HepG2 (cell line): ENCODE measurements at regions not wholly inside any gene's neighbourhood (a gene's known extent, or its start where the extent isn't known, plus 50 kb on each side); places are given as distances from the start of the nearest gene placed in this dataset.

Source experiments
- ATAC-seq: fragments of 200-7000 bp; cut with Tn5 transposase; 3 replicates; pipeline ENCODE4 v1.9.1; 2020; ENCODE audit warnings: mild to moderate bottlenecking, moderate library complexity
- BruUV-seq: library from RNA; stranded (reverse); fragments of 400-500 nt; replicated peaks from 2 replicates; lab custom pipeline; 2021; lab: Mats Ljungman, UMichigan
- CTCF ChIA-PET: fragments of 300-600 bp; formaldehyde crosslinking; extraction: SDS; loops from one replicate; lab custom pipeline; 2021; ENCODE audit warnings: low total read pairs, inconsistent platforms, low intra/inter-chr PET ratio; lab: Yijun Ruan, JAX
- POLR2A ChIA-PET: fragments of 350-600 bp; sonication (Branson Sonifier 250); formaldehyde crosslinking; loops from one replicate; lab custom pipeline; 2020; ENCODE audit warnings: antibody characterized with exemption, inconsistent platforms; lab: Yijun Ruan, JAX
- DNase-seq: peaks from one replicate; pipeline ENCODE4 v3.0.0-alpha.2; 2015; ENCODE audit warnings: low spot score
- FAIRE-seq: peaks from 3 replicates; lab custom pipeline; 2011; peaks lifted over from hg19 to GRCh38; lab: Jason Lieb, UNC
- H2AFZ ChIP-seq: one replicate; pipeline ENCODE4 v1.6.1; 2011; ENCODE audit warnings: low read length, inconsistent platforms
- H3K27ac ChIP-seq: fragments of 300-600 bp; 3 replicates; pipeline ENCODE4 v1.8.0; 2011; ENCODE audit warnings: mixed run types, mild to moderate bottlenecking, mixed read lengths, low read length, inconsistent platforms; ENCODE audit not compliant: insufficient read depth; ENCODE audit errors: extremely low read length
- H3K27me3 ChIP-seq, 2 experiments: fragments of 200-600 bp in 1 of 2; 2 replicates in 1 of 2; 3 replicates in 1 of 2; pipeline versions ENCODE4 v1.6.0 to v1.8.0; 2011; ENCODE audit warnings: low read length in 2 of 2, mild to moderate bottlenecking in 2 of 2, moderate library complexity in 2 of 2, inconsistent platforms in 1 of 2; ENCODE audit not compliant: insufficient read depth in 2 of 2, control insufficient read depth in 1 of 2
- H3K36me3 ChIP-seq, 2 experiments: fragments of 200-600 bp in 1 of 2; replicated peaks in 1 of 2; 2 replicates in 1 of 2; 3 replicates in 1 of 2; pipeline versions ENCODE4 v1.5.1 to v1.8.0; 2011; ENCODE audit warnings: low read length in 2 of 2, inconsistent platforms in 1 of 2; ENCODE audit not compliant: insufficient read depth in 2 of 2, control insufficient read depth in 1 of 2
- H3K4me1 ChIP-seq: 2 replicates; pipeline ENCODE4 v1.5.1; 2012; ENCODE audit warnings: low read length, inconsistent platforms; ENCODE audit not compliant: insufficient read depth
- H3K4me2 ChIP-seq: 2 replicates; pipeline ENCODE4 v1.6.0; 2011; ENCODE audit warnings: low read depth, low read length, inconsistent platforms
- H3K4me3 ChIP-seq, 3 experiments: fragments of 200-600 bp in 1 of 3; sonication (generic), shearing (Covaris generic) in 1 of 3; replicated peaks in 1 of 3; 2 replicates each; pipeline ENCODE4 v1.5.1; 2011 to 2016; ENCODE audit warnings: low read length in 3 of 3, inconsistent platforms in 2 of 3, low read depth in 2 of 3, mild to moderate bottlenecking in 2 of 3, control low read depth in 1 of 3, mixed read lengths in 1 of 3; ENCODE audit not compliant: insufficient read depth in 1 of 3
- H3K79me2 ChIP-seq: one replicate; pipeline ENCODE4 v1.6.1; 2011; ENCODE audit warnings: low read length, inconsistent platforms; ENCODE audit not compliant: insufficient read depth
- H3K9ac ChIP-seq: 2 replicates; pipeline ENCODE4 v1.6.0; 2011; ENCODE audit warnings: mild to moderate bottlenecking, low read depth, low read length, inconsistent platforms; ENCODE audit not compliant: insufficient read depth
- H3K9me3 ChIP-seq: 2 replicates; pipeline ENCODE4 v1.5.1; 2012; ENCODE audit warnings: mild to moderate bottlenecking, low read length
- H4K20me1 ChIP-seq: 2 replicates; pipeline ENCODE4 v1.6.0; 2011; ENCODE audit warnings: inconsistent platforms, mild to moderate bottlenecking, low read length, moderate library complexity; ENCODE audit not compliant: insufficient read depth
- ARID2 ChIP-seq: sonication (generic); formaldehyde crosslinking; IDR thresholded peaks from 2 replicates; pipeline ENCODE4 v1.8.1; 2022; ENCODE audit warnings: mild to moderate bottlenecking, missing genetic modification reagents, borderline replicate concordance
- ATF4 ChIP-seq, 2 experiments: fragments of 450-650 bp in 1 of 2; sonication (generic) in 1 of 2; formaldehyde crosslinking; IDR thresholded peaks; 2 replicates each; pipeline versions ENCODE4 v1.5.0 to v1.8.0; 2020 to 2022; ENCODE audit warnings: mild to moderate bottlenecking in 1 of 2, missing genetic modification reagents in 1 of 2
- CBX1 ChIP-seq: IDR thresholded peaks from one replicate; pipeline ENCODE4 v1.6.1; 2016; ENCODE audit warnings: antibody characterized with exemption, low read depth
- FOXJ3 ChIP-seq: sonication (generic); formaldehyde crosslinking; IDR thresholded peaks from 2 replicates; pipeline ENCODE4 v1.4.0; 2020; ENCODE audit warnings: missing genetic modification reagents, mild to moderate bottlenecking, borderline replicate concordance
- MXD1 ChIP-seq: sonication (generic); formaldehyde crosslinking; IDR thresholded peaks from 2 replicates; pipeline ENCODE4 v1.4.0; 2020; ENCODE audit warnings: mild to moderate bottlenecking, missing genetic modification reagents
- NFKBIZ ChIP-seq: IDR thresholded peaks from 2 replicates; pipeline ENCODE4 v1.6.1; 2018; ENCODE audit warnings: missing genetic modification reagents, missing compliant biosample characterization
- TCF12 ChIP-seq, 2 experiments: fragments of 450-650 bp in 1 of 2; sonication (generic) in 1 of 2; formaldehyde crosslinking in 1 of 2; IDR thresholded peaks; 2 replicates each; pipeline versions ENCODE4 v1.6.1 to v1.8.0; 2017 to 2022; ENCODE audit warnings: antibody characterized with exemption in 1 of 2, mild to moderate bottlenecking in 1 of 2, missing genetic modification reagents in 1 of 2, moderate library complexity in 1 of 2
- ZBTB7A ChIP-seq: sonication (generic); formaldehyde crosslinking; IDR thresholded peaks from 2 replicates; pipeline ENCODE4 v1.8.0; 2022; ENCODE audit warnings: mild to moderate bottlenecking, missing genetic modification reagents
- ZC3H4 ChIP-seq: sonication (generic); formaldehyde crosslinking; IDR thresholded peaks from 2 replicates; pipeline ENCODE4 v1.4.0; 2020; ENCODE audit warnings: missing genetic modification reagents, borderline replicate concordance
- ZKSCAN5 ChIP-seq: sonication (generic); formaldehyde crosslinking; IDR thresholded peaks from 2 replicates; pipeline ENCODE4 v1.5.1; 2020; ENCODE audit warnings: mild to moderate bottlenecking, missing genetic modification reagents
- ZNF589 ChIP-seq: sonication (generic); formaldehyde crosslinking; conservative IDR thresholded peaks from 2 replicates; pipeline ENCODE4 v1.8.0; 2022; ENCODE audit warnings: mild to moderate bottlenecking, moderate library complexity, missing genetic modification reagents
- ZNF784 ChIP-seq: sonication (generic); formaldehyde crosslinking; IDR thresholded peaks from 2 replicates; pipeline ENCODE4 v1.5.1; 2020; ENCODE audit warnings: missing genetic modification reagents, mild to moderate bottlenecking, borderline replicate concordance
- WGBS: methylation state at CpG from one replicate; pipeline ENCODE4 v1.1.6; 2017; ENCODE audit warnings: low lambda C conversion rate; 5-methylcytosine and 5-hydroxymethylcytosine counted together
- in situ Hi-C: cut with HindIII; loops from 2 replicates; pipeline ENCODE4 v1.10.0; 2017; ENCODE audit warnings: low pct_unique_long_range_greater_than_20kb; ENCODE audit not compliant: extremely low pct_ligation_motif_present
- intact Hi-C: fragments of 100-400 bp; cut with micrococcal nuclease; formaldehyde crosslinking; loops from one replicate; pipeline ENCODE4 v1.10.0; 2022; ENCODE audit not compliant: unreplicated experiment

- no peak for FAIRE-seq
- Histone ChIP-seq H2AFZ (no peak overlapping the region), H3K4me2 (no peak overlapping the region), H3K27ac (no peak overlapping the region), H3K4me1 (no peaks in the 10 kb centered on the region), H3K4me3 (no peak overlapping the region), H3K36me3 (no peaks in the 10 kb centered on the region), H3K27me3 (no peaks in the 10 kb centered on the region), H4K20me1 (no peaks in the 10 kb centered on the region), H3K9ac (no peak overlapping the region), H3K9me3 (no peaks in the 10 kb centered on the region), H3K79me2 (no peaks in the 10 kb centered on the region)
- WGBS = under 1% methylated on average over 7 of the region's 7 CpGs
- BruUV-seq = no TSS peak
- in situ Hi-C loops = no loop called here
- CTCF ChIA-PET = no interaction called here
- intact Hi-C loops = no loop called here
- ATAC-seq = no peak
- TF ChIP-seq MXD1 (no peak), ATF4 (CRISPR knock-in tag; IDR thresholded peaks at IDR 0.05) (peak in 1 of 2 experiments; percentile 55; a peak in 2 of 4 replicates), ZC3H4 (no peak), ZKSCAN5 (CRISPR knock-in tag) (no peak)
- no peak for DNase-seq
- POLR2A ChIA-PET = no interaction called here
Observed at GRCh38 chr7:40986351-40986873, 716.5 kb downstream of the INHBA start.

GRCh38 chr7:40983111-40983510 is 719.8 kb downstream of the INHBA start:
- Histone ChIP-seq H3K4me3 (no peak overlapping the region), H2AFZ (no peak overlapping the region), H3K79me2 (no peaks in the 10 kb centered on the region), H3K4me1 (no peaks in the 10 kb centered on the region), H3K27ac (no peak overlapping the region), H3K9ac (no peak overlapping the region), H3K36me3 (no peaks in the 10 kb centered on the region), H3K9me3 (no peaks in the 10 kb centered on the region), H3K4me2 (no peak overlapping the region), H3K27me3 (no peaks in the 10 kb centered on the region), H4K20me1 (no peaks in the 10 kb centered on the region)
- POLR2A ChIA-PET = no interaction called here
- no peak for FAIRE-seq
- in situ Hi-C loops = no loop called here
- WGBS = 52% methylated on average over 4 of the region's 5 CpGs
- ATAC-seq = no peak
- intact Hi-C loops = no loop called here
- CTCF ChIA-PET = no interaction called here
- no TSS peak for BruUV-seq
- no peak for DNase-seq
- TF ChIP-seq ZNF784 (CRISPR knock-in tag) (no peak), TCF12 (IDR thresholded peaks at IDR 0.05) (no peak), TCF12 (CRISPR knock-in tag; IDR thresholded peaks at IDR 0.05) (no peak), ZBTB7A (no peak), ARID2 (CRISPR knock-in tag) (no peak), FOXJ3 (no peak), ZNF589 (CRISPR knock-in tag) (no peak), NFKBIZ (CRISPR knock-in tag) (no peak), CBX1 (no peak)
